NCI-H1417 (cell line): ENCODE measurements at regions not wholly inside any gene's neighbourhood (a gene's known extent, or its start where the extent isn't known, plus 50 kb on each side); places are given as distances from the start of the nearest gene placed in this dataset.
"Not testable (repeated sequence)": the region's sequence is repeated elsewhere in the genome, so short reads cannot be mapped to it uniquely, and the experiment has no call there.

Experiments
- DNase-seq, 3 experiments: peaks; one replicate each; lab custom pipeline; 2025; lab: John Stamatoyannopoulos, UW

DNA sequence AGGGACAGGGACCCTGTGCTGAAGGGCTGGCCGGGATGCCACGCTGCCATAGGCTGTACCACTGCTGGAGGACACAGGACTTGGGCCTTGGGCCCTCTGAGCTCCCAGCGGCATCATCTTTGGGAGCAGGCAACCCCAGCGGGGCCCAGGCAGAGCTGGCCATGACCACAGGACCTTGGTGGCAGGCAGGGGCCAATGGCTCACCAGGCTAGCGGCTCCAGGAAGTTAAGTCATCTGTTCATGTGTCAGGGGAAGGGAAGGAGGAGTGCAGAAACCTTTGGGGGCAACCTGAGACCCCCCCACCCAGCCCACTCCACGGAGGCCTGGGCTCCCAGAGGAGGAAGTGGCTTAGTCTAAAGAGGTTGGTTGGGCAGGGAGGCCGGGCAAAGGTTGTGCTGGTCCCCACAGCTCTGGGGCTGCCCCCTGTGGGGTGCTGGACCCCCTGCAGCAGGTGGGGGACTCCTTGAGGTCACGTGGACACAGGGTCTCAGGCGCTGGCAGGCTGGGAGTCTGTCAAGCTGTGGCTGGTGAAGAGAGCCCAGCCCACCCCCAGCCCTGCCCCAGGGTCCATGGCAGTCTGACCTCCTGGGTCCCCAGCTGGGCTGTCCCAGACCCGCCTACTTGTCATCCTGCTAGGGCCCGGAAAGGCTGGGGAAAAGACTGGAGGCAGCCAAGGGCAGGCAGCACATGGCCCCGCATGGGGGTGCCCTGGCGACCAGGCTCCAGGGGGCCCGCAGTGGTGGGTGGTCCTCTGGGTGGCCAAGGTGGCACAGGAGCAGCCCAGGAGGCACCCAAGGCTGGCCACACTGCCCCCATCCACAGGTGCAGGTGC lies 184.3 kb downstream of the IGLL1 start:
- no peak for DNase-seq

- no peak for DNase-seq
Measured at GRCh38 chr22:23394525-23395326, 185.4 kb downstream of the IGLL1 start.

DNA sequence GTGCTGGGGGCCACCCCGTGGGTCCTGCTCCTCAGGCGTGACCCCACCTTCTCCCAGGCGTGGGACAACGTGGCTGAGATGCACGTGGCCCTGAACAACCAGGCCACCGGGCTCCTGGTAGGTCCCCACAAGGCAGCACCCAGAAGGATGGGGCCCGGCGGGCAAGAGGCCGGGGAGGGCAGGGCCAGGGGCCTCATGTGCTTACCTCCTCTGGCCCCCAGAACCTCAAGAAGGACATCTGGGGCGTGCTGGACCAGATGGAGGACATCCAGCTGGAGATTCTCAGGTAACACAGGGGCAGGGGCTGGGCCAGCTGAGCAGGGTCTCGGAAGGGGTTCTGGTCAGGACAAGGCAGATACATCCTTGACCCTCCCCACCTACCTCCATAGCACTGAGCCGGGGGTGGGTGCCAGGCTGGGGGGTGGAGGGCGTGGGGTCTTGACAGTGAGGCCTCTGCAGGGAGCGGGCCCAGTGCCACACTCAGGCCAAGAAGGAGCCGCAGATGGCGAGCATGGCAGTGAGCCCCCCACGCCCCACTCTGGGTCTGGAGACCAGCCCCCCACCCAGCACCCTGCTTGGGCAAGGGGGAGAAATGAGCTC lies 186.3 kb downstream of the IGLL1 start:
- DNase-seq = no peak

- DNase-seq = not testable (repeated sequence)
Measured at GRCh38 chr22:23393199-23393598, 186.9 kb downstream of the IGLL1 start.

- DNase-seq = no peak
Measured at GRCh38 chr22:23392420-23393121, 187.5 kb downstream of the IGLL1 start.

GRCh38 chr22:23391022-23391421 lies 189.1 kb downstream of the IGLL1 start:
- no peak for DNase-seq

DNA sequence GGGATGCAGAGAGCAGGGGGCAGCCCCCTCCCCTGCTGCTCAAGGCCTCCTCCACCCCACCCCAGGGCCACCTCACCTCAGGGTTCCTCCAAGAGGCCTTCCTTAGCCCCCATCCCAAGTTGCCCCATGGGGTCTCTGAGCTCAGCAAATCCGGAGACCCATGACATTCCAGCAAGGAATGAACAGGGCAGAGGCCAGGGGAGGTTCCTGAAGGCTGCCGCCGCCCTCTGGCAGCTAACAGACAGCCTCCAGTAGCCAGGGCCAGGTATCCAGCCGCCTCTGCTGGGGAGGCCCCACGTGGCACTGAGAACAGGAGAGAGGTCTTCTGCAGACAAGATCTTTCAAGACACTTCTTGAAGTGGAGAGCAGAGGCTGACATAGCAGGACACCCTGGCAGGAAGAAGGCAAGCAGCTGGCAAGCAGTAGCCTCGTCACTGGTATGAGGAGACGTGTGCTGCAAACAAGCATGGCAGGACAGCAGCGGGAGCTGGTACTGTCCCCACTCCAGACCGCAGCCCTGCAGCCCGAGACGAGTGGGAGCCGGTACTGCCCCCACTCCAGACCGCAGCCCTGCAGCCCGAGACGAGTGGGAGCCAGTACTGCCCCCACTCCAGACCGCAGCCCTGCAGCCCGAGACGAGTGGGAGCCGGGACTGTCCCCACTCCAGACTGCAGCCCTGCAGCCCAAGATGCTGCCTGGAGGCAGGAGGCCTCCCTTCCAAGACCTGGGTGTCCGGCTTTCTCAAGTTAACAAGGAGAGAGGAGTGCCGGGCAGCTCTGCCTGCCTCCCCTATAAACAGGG lies 190.6 kb downstream of the IGLL1 start:
- DNase-seq = no peak

GRCh38 chr22:23388517-23388890 lies 191.6 kb downstream of the IGLL1 start:
- DNase-seq = no peak

DNA sequence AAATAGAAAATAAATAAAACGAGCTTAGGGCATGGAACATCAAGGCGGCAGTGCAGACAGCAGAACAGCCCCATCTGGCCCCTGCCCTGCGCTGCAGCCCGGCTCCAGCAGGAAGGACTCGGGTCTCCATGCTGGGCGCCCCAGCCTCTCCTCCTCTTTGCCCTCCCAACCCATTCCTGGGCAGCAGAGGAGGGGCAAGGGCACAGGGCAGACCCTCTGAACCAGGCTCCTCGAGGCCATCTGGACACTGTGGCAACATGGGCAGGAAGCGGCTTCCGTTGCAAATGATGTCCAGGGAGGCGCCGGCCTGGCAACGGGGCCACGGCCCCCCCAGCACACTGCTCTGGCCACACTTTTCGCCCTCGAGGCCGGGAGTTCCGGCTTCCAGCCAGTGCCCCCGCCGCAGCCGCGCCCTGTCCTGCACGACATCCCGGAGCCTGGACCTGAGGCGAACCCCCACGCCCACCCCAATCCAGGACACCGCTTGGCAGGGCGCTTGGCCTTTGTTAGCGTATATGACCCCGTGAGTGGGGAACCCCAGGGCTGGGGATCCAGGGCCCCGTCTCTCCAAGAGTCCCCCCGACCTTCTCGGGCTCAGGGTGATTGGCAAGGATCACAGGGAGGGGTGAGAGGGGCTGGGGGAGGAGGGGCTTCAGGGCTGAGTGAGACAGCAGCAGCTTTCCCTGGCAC lies 192.1 kb downstream of the IGLL1 start:
- DNase-seq = no peak

DNA sequence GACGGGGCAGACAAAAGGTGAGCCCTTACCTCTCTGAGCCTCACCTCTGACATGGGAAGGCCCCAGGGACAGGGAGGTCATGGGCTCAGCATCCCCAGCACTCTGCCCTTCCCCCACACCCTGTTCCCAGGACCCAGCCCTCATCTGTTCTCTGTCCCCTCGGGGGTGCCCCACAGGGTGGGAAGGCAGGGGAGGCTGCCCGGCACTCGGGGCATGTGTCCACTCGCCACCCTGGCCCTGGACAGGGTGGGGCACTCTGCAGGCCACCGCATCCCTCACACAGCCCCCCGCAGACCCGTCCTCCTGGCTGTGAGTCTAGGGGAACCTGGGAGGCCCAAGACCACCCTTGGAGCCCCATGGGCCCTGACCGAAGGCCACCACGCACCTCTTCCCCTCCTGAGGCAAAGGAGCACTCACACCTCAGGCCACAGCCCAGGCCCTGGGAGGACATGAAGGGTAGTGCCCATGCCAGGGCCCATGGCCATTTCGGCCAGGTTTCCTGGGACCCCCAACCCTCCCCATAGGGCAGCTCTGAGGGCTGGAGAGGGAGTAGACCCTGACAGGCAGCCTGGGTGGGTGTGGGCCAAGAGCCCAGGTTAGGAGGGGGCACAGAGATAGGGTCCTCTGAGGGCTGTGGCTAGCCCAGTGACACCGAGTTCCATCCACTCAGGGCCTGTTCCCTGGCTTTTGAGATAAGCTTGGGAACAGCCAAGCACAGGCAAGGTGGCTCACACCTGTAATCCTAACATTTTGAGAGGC lies 193.1 kb downstream of the IGLL1 start:
- DNase-seq = no peak

- peak; percentile 58 to 77 (median 68) for DNase-seq
Measured at GRCh38 chr22:23385678-23386631, 194.1 kb downstream of the IGLL1 start.

GRCh38 chr22:23384923-23385677 lies 195.0 kb downstream of the IGLL1 start:
- DNase-seq = no peak

DNA sequence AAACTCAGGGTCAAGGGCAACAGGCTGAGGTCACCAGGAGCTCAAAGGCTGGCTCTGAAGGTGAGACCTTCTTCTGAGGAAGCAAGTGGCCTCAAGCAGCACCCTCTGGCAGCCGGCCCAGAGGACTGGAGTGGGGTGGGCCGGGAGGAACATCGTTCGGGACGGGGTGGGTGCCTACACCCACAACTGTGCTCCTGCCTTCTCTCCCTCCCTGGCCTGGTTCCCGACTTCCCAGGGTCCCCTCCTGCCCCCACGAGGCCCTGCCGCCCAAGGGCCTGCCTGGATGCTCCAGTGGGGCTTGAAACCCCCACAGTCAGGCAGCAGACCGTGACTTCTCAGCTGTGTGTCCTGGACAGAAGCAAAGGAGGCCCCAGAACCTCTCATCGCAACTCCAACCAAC lies 195.7 kb downstream of the IGLL1 start:
- no peak for DNase-seq

DNA sequence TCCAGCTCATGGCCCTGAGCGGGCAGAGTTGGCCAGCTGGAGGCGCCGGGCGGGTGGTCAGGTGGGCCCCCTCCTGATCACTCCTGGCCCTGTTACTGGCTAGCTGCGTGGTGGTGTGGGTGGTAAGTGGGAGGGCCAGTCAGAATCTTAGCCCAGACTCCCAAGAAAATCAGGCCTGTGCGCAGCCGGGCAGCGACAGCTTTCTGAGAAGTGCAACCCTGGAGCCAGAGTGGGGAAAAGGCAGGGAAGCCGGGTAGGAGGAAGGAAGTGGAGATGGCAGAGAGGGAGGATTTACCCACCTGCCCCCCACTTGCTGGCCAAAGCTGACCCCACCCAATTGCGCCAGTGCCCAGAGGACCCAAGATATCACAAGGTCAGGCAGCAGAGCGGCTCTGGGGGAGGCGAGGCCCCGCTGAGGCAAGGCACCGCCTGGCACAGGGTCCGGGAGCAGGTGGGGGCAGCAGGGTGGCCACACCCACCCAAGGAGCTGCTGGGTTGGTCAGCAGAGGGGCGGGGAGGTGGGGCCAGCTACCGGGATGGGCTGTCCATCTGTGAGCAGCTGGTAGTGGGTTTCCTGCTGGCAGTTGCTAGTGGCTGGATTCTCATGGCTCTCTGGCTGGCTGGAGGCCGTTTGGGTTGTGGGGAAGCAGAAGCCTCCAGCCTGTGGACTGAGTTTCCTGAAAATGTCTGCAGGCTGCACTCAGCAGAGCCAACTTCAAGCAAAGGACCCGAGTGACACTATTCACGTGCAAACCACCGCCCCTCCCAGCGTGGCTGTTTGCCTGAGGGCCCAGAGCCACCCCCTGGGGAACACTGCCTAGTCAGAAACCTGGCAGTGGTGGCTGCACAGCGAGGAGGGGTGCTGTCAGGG lies 196.4 kb downstream of the IGLL1 start:
- peak in 2 of 3 experiments; percentile 57 to 64 for DNase-seq

- DNase-seq = no peak
Measured at GRCh38 chr22:23382428-23383218, 197.5 kb downstream of the IGLL1 start.
